K562 (cell line): ENCODE measurements at regions not wholly inside any gene's neighbourhood (a gene's known extent, or its start where the extent isn't known, plus 50 kb on each side); places are given as distances from the start of the nearest gene placed in this dataset.
A peak's percentile ranks its signal among the peaks of the same experiment; 100 is the strongest.

Source experiments
- ATAC-seq: fragments of 200-7000 bp; cut with Tn5 transposase; 3 replicates; pipeline ENCODE4 v1.9.1; 2020; ENCODE audit warnings: moderate library complexity
- BruUV-seq: library from RNA; stranded (reverse); fragments of 400-500 nt; replicated peaks from 2 replicates; lab custom pipeline; 2021; lab: Mats Ljungman, UMichigan
- CTCF ChIA-PET: fragments of 300-600 bp; formaldehyde crosslinking; extraction: SDS; loops from one replicate; lab custom pipeline; 2021; ENCODE audit warnings: low intra/inter-chr PET ratio; lab: Yijun Ruan, JAX
- POLR2A ChIA-PET: fragments of 300-600, 350-650 bp; sonication (Branson Sonifier 250); formaldehyde crosslinking; extraction: SDS; loops from one replicate; lab custom pipeline; 2021; ENCODE audit warnings: antibody characterized with exemption, inconsistent platforms; lab: Yijun Ruan, JAX
- DNase-seq, 4 experiments: peaks; one replicate each; pipeline versions ENCODE4 v3.0.0 to v3.0.0-alpha.2; 2011 to 2018; ENCODE audit warnings: low spot score in 3 of 4, mixed read lengths in 3 of 4; ENCODE audit errors: extremely low read depth in 1 of 4
- FAIRE-seq: peaks from 2 replicates; lab custom pipeline; 2011; peaks lifted over from hg19 to GRCh38; lab: Jason Lieb, UNC
- H2AFZ ChIP-seq: 2 replicates; pipeline ENCODE4 v1.6.0; 2011; ENCODE audit warnings: low read depth, low read length, control low read depth, inconsistent platforms
- H3K27ac ChIP-seq: fragments of 200-600 bp; 3 replicates; pipeline ENCODE4 v1.8.0; 2011; ENCODE audit warnings: low read depth, mild to moderate bottlenecking, control low read depth, inconsistent platforms, low read length, moderate library complexity, mixed read lengths; ENCODE audit errors: extremely low read depth
- H3K27me3 ChIP-seq, 2 experiments: fragments of 300-600 bp in 1 of 2; 2 replicates in 1 of 2; 3 replicates in 1 of 2; pipeline versions ENCODE4 v1.6.0 to v1.8.0; 2011; ENCODE audit warnings: inconsistent platforms in 2 of 2, low read length in 2 of 2, mild to moderate bottlenecking in 1 of 2, mixed read lengths in 1 of 2, moderate library complexity in 1 of 2; ENCODE audit not compliant: control insufficient read depth in 2 of 2, insufficient read depth in 2 of 2
- H3K36me3 ChIP-seq: fragments of 300-600 bp; 3 replicates; pipeline ENCODE4 v1.8.0; 2011; ENCODE audit warnings: mild to moderate bottlenecking, low read length, inconsistent platforms; ENCODE audit not compliant: control insufficient read depth, insufficient read depth
- H3K4me1 ChIP-seq, 2 experiments: fragments of 200-600 bp in 1 of 2; replicated peaks in 1 of 2; 2 replicates in 1 of 2; 3 replicates in 1 of 2; pipeline versions ENCODE4 v1.5.1 to v1.8.0; 2011; ENCODE audit warnings: inconsistent platforms in 2 of 2, low read length in 2 of 2, mild to moderate bottlenecking in 1 of 2, mixed read lengths in 1 of 2, moderate library complexity in 1 of 2; ENCODE audit not compliant: control insufficient read depth in 2 of 2, insufficient read depth in 2 of 2
- H3K4me2 ChIP-seq: 2 replicates; pipeline ENCODE4 v1.6.1; 2011; ENCODE audit warnings: low read length, control low read depth, inconsistent platforms, mixed read lengths; ENCODE audit not compliant: insufficient read depth
- H3K4me3 ChIP-seq: fragments of 200-600 bp; sonication (generic), shearing (Covaris generic); 2 replicates; pipeline ENCODE4 v1.5.1; 2016; ENCODE audit warnings: control low read depth, inconsistent platforms
- H3K79me2 ChIP-seq: fragments of 200-600 bp; 3 replicates; pipeline ENCODE4 v1.8.0; 2011; ENCODE audit warnings: low read length, inconsistent platforms; ENCODE audit not compliant: control insufficient read depth, insufficient read depth
- H3K9ac ChIP-seq, 2 experiments: 2 replicates each; pipeline versions ENCODE4 v1.6.0 to v1.6.1; 2011; ENCODE audit warnings: low read depth in 2 of 2, low read length in 2 of 2, control low read depth in 1 of 2, inconsistent platforms in 1 of 2, mild to moderate bottlenecking in 1 of 2, mixed read lengths in 1 of 2; ENCODE audit not compliant: insufficient read depth in 1 of 2
- H3K9me1 ChIP-seq: one replicate; pipeline ENCODE4 v1.6.0; 2011; ENCODE audit warnings: inconsistent platforms, mild to moderate bottlenecking, low read length, moderate library complexity; ENCODE audit not compliant: control insufficient read depth, insufficient read depth
- H3K9me3 ChIP-seq: replicated peaks from 2 replicates; pipeline ENCODE4 v1.5.1; 2011; ENCODE audit warnings: low read depth, low read length, inconsistent platforms; ENCODE audit not compliant: control insufficient read depth, insufficient read depth
- H4K20me1 ChIP-seq: replicated peaks from 2 replicates; pipeline ENCODE4 v1.6.1; 2011; ENCODE audit warnings: low read length, inconsistent platforms, mixed read lengths; ENCODE audit not compliant: control insufficient read depth, insufficient read depth
- ARID1B ChIP-seq: fragments of 450-650 bp; IDR thresholded peaks from 2 replicates; pipeline ENCODE4 v1.6.1; 2016; ENCODE audit warnings: antibody characterized with exemption, mild to moderate bottlenecking, inconsistent platforms
- ATF3 ChIP-seq, 2 experiments: fragments of 450-650 bp in 1 of 2; sonication (generic) in 1 of 2; formaldehyde crosslinking in 1 of 2; IDR thresholded peaks in 1 of 2; conservative IDR thresholded peaks in 1 of 2; 2 replicates each; pipeline versions ENCODE4 v1.6.1 to v1.8.1; 2016 to 2023; ENCODE audit warnings: mild to moderate bottlenecking in 2 of 2, moderate library complexity in 2 of 2, inconsistent platforms in 1 of 2, missing genetic modification reagents in 1 of 2
- CBX3 ChIP-seq, 2 experiments: IDR thresholded peaks; 1 replicate in 1 of 2; 2 replicates in 1 of 2; pipeline ENCODE4 v1.6.1; 2012; ENCODE audit warnings: inconsistent platforms in 2 of 2, low read length in 2 of 2, borderline replicate concordance in 1 of 2, control low read depth in 1 of 2
- CC2D1A ChIP-seq: fragments of 450-650 bp; IDR thresholded peaks from 2 replicates; pipeline ENCODE4 v1.6.1; 2017; ENCODE audit warnings: mild to moderate bottlenecking
- NFIC ChIP-seq: fragments of 450-650 bp; IDR thresholded peaks from 2 replicates; pipeline ENCODE4 v1.6.1; 2017; ENCODE audit warnings: mild to moderate bottlenecking, inconsistent platforms
- POLR3G ChIP-seq: IDR thresholded peaks from 2 replicates; pipeline ENCODE4 v1.6.1; 2011; ENCODE audit not compliant: insufficient read length, insufficient replicate concordance; ENCODE audit errors: extremely low read depth
- POU5F1 ChIP-seq: fragments of 150-350 bp; IDR thresholded peaks from 2 replicates; pipeline ENCODE4 v1.6.1; 2014; ENCODE audit warnings: borderline replicate concordance, low read length, low read depth, mild to moderate bottlenecking; ENCODE audit not compliant: partially characterized antibody
- RBM34 ChIP-seq: fragments of 200-400 bp; formaldehyde crosslinking; IDR thresholded peaks from 2 replicates; pipeline ENCODE4 v1.6.1; 2018; ENCODE audit warnings: low read length, borderline replicate concordance; ENCODE audit not compliant: insufficient read depth
- RFX5 ChIP-seq: IDR thresholded peaks from 2 replicates; pipeline ENCODE4 v1.6.1; 2011; ENCODE audit warnings: low read depth, mild to moderate bottlenecking, improper control_type of control experiment, low read length
- SMAD4 ChIP-seq: fragments of 250-450 bp; sonication (Bioruptor Pico); conservative IDR thresholded peaks from 2 replicates; pipeline ENCODE4 v1.8.0; 2021; ENCODE audit warnings: inconsistent platforms, mild to moderate bottlenecking, moderate library complexity
- SMARCA4 ChIP-seq: fragments of 450-650 bp; IDR thresholded peaks from 2 replicates; pipeline ENCODE4 v1.6.1; 2016
- SNIP1 ChIP-seq: fragments of 450-650 bp; IDR thresholded peaks from 2 replicates; pipeline ENCODE4 v1.7.1; 2017; ENCODE audit warnings: low read depth, mild to moderate bottlenecking
- TAF15 ChIP-seq: fragments of 200-400 bp; formaldehyde crosslinking; IDR thresholded peaks from 2 replicates; pipeline ENCODE4 v1.6.1; 2017; ENCODE audit warnings: mild to moderate bottlenecking, low read depth, low read length, moderate library complexity
- TAL1 ChIP-seq: fragments of 450-650 bp; IDR thresholded peaks from 2 replicates; pipeline ENCODE4 v1.6.1; 2016; ENCODE audit warnings: mild to moderate bottlenecking
- TCF7L2 ChIP-seq: fragments of 150-350 bp; IDR thresholded peaks from 2 replicates; pipeline ENCODE4 v1.6.1; 2016; ENCODE audit warnings: low read depth, mild to moderate bottlenecking, low read length, moderate library complexity
- XRCC4 ChIP-seq: IDR thresholded peaks from one replicate; pipeline ENCODE4 v1.6.1; 2011; ENCODE audit not compliant: insufficient read depth, insufficient read length; ENCODE audit errors: extremely low read depth
- ZKSCAN1 ChIP-seq: fragments of 150-350 bp; IDR thresholded peaks from 2 replicates; pipeline ENCODE4 v1.6.1; 2016; ENCODE audit warnings: low read depth, low read length
- ZNF217 ChIP-seq: sonication (generic); formaldehyde crosslinking; IDR thresholded peaks from 2 replicates; pipeline ENCODE4 v1.8.0; 2022; ENCODE audit warnings: mild to moderate bottlenecking, missing genetic modification reagents
- ZNF24 ChIP-seq: fragments of 450-650 bp; IDR thresholded peaks from 2 replicates; pipeline ENCODE4 v1.6.1; 2016
- ZNF253 ChIP-seq: fragments of 250-450 bp; sonication (Bioruptor Pico); conservative IDR thresholded peaks from 2 replicates; pipeline ENCODE4 v1.6.1; 2021; ENCODE audit warnings: mild to moderate bottlenecking
- ZNF324 ChIP-seq: fragments of 250-450 bp; sonication (Bioruptor Pico); IDR thresholded peaks from 2 replicates; pipeline ENCODE4 v1.4.0; 2020; ENCODE audit warnings: mild to moderate bottlenecking
- ZNF79 ChIP-seq: fragments of 250-450 bp; sonication (Bioruptor Pico); IDR thresholded peaks from 2 replicates; pipeline ENCODE4 v1.4.0; 2020; ENCODE audit warnings: low read depth, mild to moderate bottlenecking, moderate library complexity
- ZSCAN32 ChIP-seq: fragments of 450-650 bp; formaldehyde crosslinking; IDR thresholded peaks from 2 replicates; pipeline ENCODE4 v1.4.0; 2020; ENCODE audit warnings: mild to moderate bottlenecking, moderate library complexity
- in situ Hi-C: fragments of 300-500 bp; cut with MboI; formaldehyde crosslinking; loops from 4 replicates; pipeline ENCODE4 v1.15.0; 2018; ENCODE audit warnings: inconsistent platforms, mixed read lengths
- intact Hi-C: fragments of 100-400 bp; cut with micrococcal nuclease; formaldehyde crosslinking; loops from 2 replicates; pipeline ENCODE4 v1.14.2; 2022
- TF ChIP-seq, protein P1 (sequence below), 2 experiments: fragments of 450-650 bp in 1 of 2; sonication (generic) in 1 of 2; formaldehyde crosslinking; conservative IDR thresholded peaks; 2 replicates each; pipeline versions ENCODE4 v1.4.0 to v1.8.1; 2020 to 2022; ENCODE audit warnings: mild to moderate bottlenecking in 1 of 2, missing genetic modification reagents in 1 of 2

- intact Hi-C loops (no loop called here), in situ Hi-C loops (no loop called here)
- Histone ChIP-seq H3K36me3 (no peaks in the 10 kb centered on the region), H3K4me3 (no peak overlapping the region), H3K4me1 (peaks cover 0 to 12% of the 10 kb centered on the region in 2 experiments; a peak in 3 of 5 replicates), H3K9me1 (no peaks in the 10 kb centered on the region), H4K20me1 (no peaks in the 10 kb centered on the region), H3K9me3 (no peaks in the 10 kb centered on the region), H3K4me2 (peak overlapping the region; percentile 4; the same call in 1 of the 2 replicates), H3K27me3 (no peaks in the 10 kb centered on the region), H2AFZ (peak overlapping the region; percentile 69), H3K79me2 (no peaks in the 10 kb centered on the region), H3K27ac (peak overlapping the region; percentile 42; the same call in 2 of the 3 replicates), H3K9ac (no peak overlapping the region)
- BruUV-seq, result no TSS peak
- peak in 2 of 4 experiments; percentile 49 to 56 for DNase-seq
- POLR2A ChIA-PET, result no interaction called here
- no peak for FAIRE-seq
- ATAC-seq, result peak; percentile 89
- CTCF ChIA-PET, result no interaction called here
- TF ChIP-seq NFIC (no peak), TCF7L2 (no peak), ZNF253 (CRISPR knock-in tag) (no peak), SMARCA4 (0 out of 2 replicates have a peak, but pooled peaks have one; percentile 38), ATF3 (IDR thresholded peaks at IDR 0.05) (no peak), ATF3 (CRISPR knock-in tag; conservative IDR thresholded peaks at IDR 0.05) (no peak), ZNF24 (no peak), ZNF324 (CRISPR knock-in tag) (0 out of 2 replicates have a peak, but pooled peaks have one; percentile 51), SNIP1 (no peak), TAF15 (no peak), ZNF217 (no peak), CBX3 (IDR thresholded peaks at IDR 0.05; ENCODE audit: borderline replicate concordance in 1 of 2, low read length in 2 of 2) (0 out of 3 replicates have a peak, but pooled peaks of 1 of the 2 experiments have one; percentile 44), XRCC4 (no peak), POU5F1 (no peak), RBM34 (no peak), ZNF79 (CRISPR knock-in tag) (no peak), POLR3G (no peak), SMAD4 (CRISPR knock-in tag) (0 out of 2 replicates have a peak, but pooled peaks have one; percentile 15), RFX5 (no peak), ZSCAN32 (CRISPR knock-in tag) (no peak), CC2D1A (no peak), TAL1 (peak; percentile 54), ZKSCAN1 (no peak), ARID1B (peak; percentile 65)
- TF ChIP-seq, protein P1, sequence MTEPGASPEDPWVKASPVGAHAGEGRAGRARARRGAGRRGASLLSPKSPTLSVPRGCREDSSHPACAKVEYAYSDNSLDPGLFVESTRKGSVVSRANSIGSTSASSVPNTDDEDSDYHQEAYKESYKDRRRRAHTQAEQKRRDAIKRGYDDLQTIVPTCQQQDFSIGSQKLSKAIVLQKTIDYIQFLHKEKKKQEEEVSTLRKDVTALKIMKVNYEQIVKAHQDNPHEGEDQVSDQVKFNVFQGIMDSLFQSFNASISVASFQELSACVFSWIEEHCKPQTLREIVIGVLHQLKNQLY (CRISPR knock-in tag; conservative IDR thresholded peaks at IDR 0.05), result no peak
These were observed 71.3 kb upstream of the IVNS1ABP start for GRCh38 chr1:185388346-185388745.
